Transverse colon (tissue), 3 donors: ENCODE measurements at regions not wholly inside any gene's neighbourhood (a gene's known extent, or its start where the extent isn't known, plus 50 kb on each side); places are given as distances from the start of the nearest gene placed in this dataset.

Experiments used
- CTCF ChIP-seq, 5 experiments: fragments of 200-600 bp in 3 of 5; fragments of 450-650 bp in 2 of 5; sonication (generic) in 3 of 5; IDR thresholded peaks; 1 replicate in 2 of 5; 2 replicates in 3 of 5; pipeline ENCODE4 v1.5.1; 2016 to 2017; ENCODE audit warnings: antibody characterized with exemption in 5 of 5, inconsistent platforms in 3 of 5, mild to moderate bottlenecking in 2 of 5, moderate library complexity in 1 of 5
- POLR2A ChIP-seq: fragments of 450-650 bp; IDR thresholded peaks from one replicate; pipeline ENCODE4 v1.6.1; 2016; ENCODE audit warnings: antibody characterized with exemption, mild to moderate bottlenecking, moderate library complexity

- TF ChIP-seq CTCF (IDR thresholded peaks at IDR 0.05) (no peak), POLR2A (no peak)
Measured at GRCh38 chr6:169845426-169846285, 94.2 kb downstream of the ERMARD start.
